GM21529 (cell line): ENCODE measurements at regions not wholly inside any gene's neighbourhood (a gene's known extent, or its start where the extent isn't known, plus 50 kb on each side); places are given as distances from the start of the nearest gene placed in this dataset.

Experiments used
- ATAC-seq: cut with Tn5 transposase; IDR thresholded peaks from one replicate; pipeline ENCODE4 v1.9.1; 2021; ENCODE audit not compliant: unreplicated experiment

DNA sequence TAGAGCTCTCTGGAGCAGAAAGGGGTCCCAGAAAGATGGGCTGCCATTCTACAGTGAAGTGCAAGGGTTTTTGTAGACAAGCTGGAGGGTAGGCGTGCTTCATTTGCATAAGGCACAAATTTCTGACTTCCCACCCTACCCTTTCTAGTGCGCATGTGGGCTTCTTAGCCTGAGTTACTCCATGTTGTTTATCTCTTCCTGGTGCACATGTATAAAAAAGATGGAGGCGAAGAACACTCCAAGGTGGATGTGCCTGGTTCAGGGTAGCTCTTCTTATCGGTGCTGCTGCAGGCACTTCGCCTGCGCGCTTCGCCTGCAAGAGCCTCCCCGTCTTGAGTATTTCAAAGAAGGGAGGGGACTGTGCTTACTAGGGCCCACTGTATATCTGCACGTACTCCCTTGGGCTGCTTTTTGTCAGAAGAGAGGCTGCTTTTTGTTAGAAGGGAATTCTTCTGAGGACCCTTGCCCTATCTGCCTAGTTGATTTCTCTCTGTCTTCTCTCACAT is 1047.3 kb upstream of the CNTN5 start:
- ATAC-seq: no peak

DNA sequence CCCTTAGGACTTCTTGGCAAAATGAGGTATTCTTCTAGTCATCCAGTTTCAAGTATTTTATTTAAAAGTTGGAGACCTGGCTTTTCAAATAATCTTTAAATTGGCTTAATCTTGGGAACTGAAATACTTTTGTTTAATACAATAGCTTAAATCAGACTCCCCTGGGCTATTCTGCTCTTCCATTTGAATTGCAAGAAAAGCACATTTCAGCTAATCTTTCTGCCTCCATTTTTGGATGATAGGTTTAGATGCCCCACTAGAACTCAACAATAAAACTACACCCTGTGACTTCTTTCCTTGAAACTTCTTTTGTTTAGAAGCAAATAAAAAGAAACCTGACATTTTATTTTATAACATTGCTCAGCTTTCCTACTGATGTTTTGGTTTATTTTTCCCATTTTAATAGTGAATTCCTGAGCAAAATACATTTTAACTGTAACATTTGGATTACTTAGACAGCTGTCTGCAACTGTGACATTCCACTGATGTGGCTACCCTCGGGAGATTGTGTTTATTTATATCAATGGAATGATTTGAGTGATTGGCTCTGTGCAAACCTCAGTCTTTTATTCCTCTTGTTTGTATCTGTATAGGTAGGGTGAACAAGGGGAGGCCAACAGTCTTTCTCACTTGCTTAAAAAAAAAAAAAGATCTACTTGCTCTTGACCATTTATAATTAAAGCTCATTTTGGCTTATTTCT is 1045.8 kb upstream of the CNTN5 start:
- ATAC-seq: no peak

DNA sequence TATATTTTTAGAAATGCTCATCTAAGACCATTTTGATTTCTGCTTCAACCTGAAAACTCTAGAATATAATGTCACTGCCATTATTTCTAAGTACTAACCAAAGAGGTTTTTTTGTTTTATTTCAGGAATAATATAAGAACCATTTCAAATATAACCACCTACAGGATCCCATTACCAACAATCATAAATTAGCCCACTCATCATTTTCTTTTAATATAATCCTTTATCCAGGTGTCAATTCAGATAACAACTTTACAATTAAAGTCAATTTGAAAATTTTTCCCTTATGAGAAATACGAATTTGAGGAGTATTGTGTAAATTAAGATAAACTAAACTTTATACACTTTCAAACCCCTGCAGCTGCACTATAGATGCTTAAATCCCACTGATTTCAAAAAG is 1043.0 kb upstream of the CNTN5 start:
- ATAC-seq: no peak

DNA sequence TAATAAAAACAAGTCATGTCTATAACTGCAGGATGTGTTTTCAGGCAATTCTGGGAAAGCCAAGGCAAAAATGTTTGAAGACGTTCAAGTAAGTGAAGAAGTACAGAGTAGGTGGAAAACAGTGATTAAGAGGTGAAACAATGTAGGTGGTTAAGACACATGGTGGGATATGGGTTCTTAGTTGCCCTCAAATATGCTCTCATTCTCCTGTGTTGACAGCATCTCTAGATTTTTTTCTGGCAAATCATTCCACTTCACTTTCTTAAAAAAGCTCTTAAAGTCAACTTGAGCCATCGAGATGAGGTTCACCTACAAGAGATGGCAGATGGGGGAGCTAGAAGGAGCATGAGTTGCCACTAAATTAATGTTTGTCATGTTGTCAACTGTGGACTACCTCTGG is 1041.0 kb upstream of the CNTN5 start:
- ATAC-seq: no peak

DNA sequence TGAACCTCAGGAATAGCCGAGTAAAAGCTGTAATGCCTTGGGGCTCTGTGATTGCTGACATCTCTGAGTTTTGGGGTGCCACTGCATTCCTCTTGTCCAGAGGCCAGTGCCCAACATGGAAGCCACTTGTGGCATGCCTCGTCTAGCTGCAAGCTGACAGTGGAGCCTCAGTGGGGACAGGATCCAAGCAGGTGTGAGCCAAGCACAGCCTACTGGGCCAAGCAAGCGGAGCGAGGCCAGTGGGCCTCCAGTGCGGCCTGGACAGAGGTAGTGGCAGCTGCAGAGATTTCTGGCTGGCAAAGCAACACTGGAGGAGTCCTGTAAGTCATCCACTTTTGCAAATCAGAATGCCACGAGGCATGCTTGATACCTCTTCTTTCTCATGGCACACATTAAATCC is 1038.2 kb upstream of the CNTN5 start:
- ATAC-seq: no peak

DNA sequence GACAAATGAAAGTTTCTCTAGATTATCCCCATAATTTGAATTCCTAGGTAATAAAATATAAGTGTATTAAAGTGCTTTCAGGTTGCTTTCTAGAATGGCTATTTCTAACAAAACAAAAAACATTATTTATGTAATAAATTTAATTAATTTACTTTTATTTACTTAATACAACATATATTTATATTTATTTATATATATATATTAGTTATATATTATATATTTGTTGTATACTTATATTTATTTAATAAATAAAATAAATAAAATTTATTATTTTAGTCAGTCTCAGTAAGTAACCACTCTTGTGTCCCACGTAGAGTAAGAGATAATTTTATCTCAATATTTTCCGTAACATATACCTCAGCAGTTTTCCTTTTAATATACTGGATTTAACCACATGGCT is 1031.6 kb upstream of the CNTN5 start:
- no peak for ATAC-seq

DNA sequence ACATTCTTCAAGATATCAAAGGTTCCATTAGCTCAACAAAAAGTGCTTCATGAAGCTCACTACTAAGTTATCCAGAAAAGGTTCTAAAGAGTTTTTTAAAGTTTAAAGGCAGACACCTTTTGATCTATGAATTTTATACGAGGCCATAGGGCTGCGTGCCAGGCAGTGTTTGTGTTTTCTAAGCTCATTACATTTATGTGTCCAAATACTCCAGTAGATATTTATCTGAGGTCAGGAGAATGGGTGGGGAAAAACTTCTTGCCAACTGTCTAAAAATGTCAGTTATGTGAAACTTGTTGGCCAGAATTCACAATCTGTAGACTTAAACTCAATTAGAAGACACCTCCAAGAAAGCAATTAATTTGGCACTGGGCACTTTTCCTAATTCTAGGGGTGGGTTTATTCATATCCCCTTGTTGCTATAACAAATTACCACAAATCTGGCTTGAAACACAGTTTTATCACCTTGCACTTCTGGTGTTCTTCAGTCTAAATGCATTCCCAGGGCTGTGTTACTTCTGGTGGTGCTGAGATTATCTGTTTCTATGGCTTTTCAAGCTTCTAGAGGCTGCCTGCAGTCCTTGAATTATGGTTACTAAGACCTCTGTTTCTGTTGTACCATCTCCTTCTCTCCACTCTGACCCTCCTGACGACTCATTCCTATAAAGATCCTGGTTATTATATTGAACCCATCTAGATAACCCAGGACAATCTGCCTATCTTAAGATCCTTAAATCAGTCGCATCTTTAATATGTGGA is 1030.4 kb upstream of the CNTN5 start:
- ATAC-seq: no peak

DNA sequence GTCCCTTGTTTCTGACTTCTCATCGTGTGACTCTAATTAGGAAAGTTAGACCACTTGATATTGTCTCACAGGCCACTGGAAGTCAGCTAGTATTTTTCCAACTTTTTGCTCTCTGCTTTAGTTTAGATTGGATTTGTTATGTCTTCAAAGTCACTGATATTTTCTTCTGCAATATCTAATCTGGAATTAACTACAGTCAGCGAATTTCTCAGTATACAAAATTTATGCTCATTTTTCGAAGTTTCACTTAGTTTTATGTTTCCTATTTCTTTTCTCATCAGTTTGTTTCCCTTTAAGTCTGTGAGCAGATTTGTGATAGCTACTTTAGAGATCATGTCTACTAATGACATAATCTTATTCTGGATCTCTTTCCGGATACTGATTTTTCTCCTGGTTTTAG is 1027.2 kb upstream of the CNTN5 start:
- no peak for ATAC-seq

DNA sequence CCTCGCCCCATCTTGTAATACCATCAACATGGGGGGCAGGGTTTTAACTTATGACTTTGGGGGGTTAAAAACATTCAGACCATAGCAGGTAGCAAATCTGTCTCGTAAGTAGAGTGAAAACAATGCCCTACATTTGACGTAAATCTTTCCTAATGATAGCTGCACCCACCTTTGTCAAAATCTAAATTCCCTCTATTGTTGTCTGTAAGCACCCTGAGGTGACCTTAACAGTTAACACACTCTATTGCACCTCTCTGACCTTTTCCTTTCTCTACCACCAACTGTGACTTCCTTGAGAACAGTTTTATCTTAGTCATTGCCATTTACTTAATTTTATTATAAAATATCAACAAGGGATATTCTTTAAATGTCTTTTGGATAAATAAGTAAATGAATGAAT is 1024.9 kb upstream of the CNTN5 start:
- ATAC-seq: no peak

DNA sequence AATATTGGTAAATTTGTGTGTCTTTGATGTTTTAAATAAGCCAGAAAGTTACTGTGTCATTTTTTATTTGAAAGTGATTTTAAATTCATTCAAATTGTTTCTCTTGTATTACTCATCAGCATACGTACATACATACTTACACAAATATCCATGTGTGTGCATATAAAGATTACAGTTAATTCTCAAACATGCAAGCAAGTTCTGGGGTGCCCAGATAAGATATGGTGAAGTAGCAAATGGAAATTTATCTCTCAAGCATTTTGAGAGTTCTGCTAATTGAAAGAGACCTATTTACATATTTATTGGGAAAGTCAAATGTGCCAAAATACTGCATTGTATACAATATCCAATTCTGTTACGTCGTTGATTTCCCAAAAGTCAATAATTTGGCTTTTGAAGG is 1024.0 kb upstream of the CNTN5 start:
- no peak for ATAC-seq

DNA sequence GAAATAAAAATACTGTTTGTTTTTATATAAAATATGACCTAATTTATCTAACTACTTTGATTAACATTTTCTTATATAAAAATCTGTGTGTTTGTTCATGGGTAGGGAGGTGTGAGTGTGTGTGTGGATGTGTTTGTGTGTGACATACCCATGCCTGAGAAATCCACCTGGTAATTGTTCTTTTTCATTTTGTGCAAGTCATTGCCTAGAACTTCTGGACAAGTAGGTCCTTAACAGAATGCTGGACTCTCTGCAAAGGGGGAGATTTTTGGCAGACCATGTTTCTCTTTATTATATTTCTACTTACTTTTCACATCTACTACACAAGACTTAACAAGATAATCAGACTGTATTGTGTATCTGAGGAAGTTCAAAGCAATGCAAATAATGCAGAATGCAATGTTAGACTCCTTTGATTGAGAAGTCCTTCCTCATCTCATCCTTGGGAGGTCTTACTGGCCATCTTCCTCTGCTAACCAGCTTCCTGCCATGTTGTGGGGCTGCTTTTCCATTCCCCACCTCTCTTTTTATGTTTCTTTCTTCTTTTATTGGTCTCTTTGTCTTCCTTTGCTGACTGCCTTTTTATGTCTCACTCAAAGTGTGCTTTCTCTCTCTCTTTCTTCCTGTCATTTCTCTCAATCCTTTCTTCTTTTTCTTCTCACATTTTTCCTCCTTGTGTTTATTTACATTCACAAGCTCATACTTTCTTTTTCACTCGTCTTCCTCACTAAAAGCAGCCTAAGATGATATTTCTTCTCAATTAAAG is 1017.0 kb upstream of the CNTN5 start:
- no peak for ATAC-seq

DNA sequence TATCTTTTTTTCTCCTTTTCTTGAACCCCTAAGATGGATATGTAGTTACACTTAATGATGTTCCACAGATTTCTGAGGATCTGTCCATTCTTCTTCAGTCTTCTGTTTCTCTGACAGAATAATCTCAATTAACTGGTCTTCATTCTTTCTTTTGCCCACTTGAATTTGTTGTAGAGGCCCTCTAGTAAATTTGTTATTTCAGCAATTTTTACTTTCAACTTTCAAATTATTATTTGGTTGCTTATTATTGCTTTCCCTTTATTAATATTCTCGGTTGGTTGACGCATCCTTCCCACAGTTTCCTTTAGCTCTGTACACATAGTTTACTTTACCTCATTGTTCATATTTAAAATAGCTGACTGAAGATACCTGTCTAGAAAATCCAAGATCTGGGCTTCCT is 1013.7 kb upstream of the CNTN5 start:
- no peak for ATAC-seq

DNA sequence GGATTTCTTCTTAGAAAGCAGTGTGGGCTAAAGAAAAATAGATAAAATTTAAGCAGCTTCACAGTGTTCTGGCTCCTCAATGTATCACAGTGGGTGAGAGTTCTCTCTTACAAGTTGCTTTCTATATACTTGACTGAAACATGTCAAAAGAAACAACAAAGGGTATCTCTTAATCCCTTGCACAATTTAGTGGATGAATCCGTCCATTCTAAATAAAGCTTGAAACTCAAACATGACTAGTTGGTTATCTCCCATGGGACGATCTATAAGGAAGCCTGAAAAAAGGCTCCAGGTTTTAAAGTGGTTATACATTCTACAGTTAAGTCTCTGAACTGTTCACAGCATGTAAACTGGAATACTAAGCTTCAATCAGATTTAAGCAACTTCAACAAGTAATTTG is 993.1 kb upstream of the CNTN5 start:
- ATAC-seq: no peak

DNA sequence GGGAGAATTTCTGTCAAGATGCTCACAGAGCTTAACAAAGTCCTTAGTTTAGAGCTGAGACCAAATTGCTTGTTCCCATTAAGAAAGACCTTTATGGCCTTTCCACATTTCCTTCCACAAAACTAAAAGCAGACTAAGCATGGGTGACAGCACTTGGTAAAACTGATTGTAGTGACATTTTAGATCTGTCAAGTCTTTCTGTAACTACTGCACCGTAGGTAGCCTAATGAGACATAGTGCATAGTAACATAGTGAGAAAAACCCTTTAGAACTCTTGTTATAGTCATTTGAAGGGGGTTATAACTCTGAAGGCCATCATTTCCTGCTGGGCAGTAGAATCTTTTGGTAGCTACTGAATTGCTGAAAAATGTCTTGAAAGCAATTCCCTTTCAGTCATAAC is 990.9 kb upstream of the CNTN5 start:
- ATAC-seq: no peak

DNA sequence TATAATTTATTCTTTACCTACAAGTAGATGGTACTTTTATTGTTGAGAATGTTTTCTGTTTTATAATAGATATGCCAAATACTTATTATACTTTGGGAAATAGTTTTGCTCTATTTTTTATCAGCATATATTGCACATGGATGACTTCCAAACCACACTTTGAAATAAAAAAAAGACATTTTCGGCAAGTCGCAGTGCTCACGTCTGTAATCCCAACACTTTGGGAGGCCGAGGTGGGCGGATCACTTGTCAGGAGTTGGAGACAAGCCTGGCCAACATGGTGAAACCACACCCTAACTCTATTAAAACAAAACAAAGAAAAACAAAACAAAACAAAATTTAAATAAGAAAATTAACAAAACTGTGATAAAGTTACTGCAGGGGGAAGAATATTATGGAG is 983.9 kb upstream of the CNTN5 start:
- no peak for ATAC-seq

DNA sequence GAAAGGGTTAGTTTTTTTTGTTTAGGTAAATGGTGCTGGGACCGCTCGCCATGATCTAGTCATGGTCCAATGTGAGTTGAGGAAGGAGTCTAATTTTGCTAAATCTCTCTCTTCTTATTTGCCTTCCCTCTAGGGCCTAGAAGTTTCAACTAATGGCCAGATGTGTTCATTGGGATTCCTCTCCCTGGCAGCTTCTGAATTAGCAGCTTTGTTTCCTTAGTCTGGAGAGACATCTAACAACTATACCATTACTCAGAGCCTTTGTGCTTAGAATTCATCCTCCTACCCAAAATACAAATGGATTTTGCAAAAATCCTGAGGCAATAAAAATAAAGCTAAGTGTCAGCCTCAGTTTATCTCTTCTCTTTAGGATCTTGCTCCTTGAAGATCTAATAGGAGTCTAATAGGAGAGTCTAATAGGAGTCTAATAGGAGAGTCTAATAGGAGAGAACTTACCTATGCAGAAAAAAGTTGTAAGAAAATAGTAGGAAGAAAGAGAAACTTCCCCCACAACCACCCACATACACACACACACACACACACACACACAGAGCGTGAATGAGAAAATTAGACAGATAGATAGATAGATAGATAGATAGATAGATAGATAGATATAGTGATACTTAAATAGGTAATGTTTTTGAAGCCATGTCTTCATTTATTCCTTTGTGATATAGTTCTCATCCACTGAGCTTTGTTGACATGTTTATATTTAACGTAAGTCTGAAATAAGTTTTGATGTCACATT is 980.5 kb upstream of the CNTN5 start:
- ATAC-seq: no peak

DNA sequence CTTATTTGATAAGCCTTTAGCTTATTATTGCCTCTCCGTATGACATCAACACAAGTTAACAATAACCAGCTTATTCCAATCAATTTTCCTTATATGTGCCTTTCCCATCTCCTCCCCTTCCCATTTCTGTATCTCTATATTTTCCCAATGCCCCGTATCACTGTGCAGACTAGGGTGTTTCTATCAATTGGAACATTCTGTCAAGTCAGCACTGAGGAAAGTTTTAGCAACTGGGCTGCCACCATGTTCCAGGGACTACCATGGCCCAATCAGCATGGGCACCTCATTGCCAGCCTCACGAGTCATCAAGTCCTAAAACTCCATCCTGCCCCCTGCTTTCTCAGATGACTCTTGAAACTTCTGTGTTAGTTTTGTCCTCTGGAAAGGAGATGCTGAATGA is 973.1 kb upstream of the CNTN5 start:
- ATAC-seq: no peak

DNA sequence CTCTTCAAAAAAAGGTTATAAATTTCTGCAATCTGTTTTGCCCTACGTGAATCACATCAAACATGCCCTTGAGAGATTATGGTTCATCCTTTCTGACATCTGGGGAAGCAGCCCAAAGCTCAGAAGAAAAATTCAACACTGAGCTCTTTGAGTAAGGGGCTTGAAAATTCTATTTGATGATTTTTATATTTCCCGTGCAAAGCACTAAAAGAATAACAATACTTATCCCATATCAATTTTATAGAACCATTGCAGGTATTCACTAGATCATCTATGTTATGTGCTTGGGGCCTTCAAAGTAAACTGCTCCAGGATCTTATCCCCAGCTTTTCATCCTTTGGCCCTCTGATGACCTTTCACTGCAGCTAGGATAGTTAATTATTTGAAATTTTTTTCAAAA is 966.9 kb upstream of the CNTN5 start:
- ATAC-seq: no peak

DNA sequence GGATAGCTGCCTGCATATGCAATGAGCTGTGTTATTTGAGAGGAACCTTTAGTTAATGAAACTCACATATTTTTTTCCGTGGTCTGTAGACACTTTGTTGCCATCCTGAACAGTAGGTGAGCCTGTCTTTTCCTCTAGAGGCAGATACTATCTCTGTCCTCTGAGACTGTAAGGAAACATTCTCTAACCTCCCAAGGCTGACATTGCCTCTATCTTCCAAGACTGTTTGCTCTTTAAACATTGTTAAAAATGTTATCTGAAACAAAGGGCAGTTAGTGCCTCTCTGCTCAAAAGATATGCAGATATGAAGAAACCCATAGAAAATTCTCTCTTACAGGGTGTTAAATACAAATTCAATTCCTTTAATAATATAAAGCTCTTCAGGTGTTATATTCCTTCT is 963.8 kb upstream of the CNTN5 start:
- no peak for ATAC-seq

DNA sequence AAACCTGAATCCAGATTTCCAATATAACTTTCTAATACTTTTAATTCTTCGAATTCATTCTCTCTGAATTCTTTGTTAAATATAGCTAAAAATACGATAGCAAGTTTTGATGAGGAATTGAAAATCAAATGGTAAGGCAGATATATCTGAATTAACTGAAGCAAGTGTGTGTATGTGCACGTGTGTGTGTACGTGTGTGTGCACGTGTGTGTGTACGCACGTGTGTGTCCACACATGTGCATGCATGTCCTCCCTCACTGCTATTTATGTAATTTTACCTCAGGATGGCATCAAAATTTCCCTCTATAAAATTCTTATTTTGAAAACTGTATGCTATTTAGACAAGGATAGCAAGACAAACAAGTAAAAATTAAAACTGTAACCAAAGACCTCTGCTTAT is 961.3 kb upstream of the CNTN5 start:
- no peak for ATAC-seq

DNA sequence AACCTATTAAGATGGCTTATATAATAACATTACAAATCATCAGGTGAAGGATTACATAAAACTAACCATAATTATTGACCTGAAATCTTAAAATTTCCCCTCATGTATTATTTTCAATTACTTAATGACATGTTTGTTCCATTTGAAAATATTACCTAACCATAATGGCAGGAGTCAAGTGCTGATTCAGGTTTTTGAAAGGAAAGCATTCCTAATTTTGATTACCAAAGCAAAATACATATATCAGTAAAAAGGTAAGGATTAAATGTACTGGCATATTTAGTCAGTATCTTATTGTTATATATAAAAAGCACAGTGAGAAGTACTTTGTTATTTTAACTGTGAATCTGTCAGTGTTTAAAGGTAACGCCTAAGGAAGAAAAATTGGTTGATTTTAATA is 960.0 kb upstream of the CNTN5 start:
- ATAC-seq: no peak
